PFSK-1 (cell line): ENCODE measurements at regions not wholly inside any gene's neighbourhood (a gene's known extent, or its start where the extent isn't known, plus 50 kb on each side); places are given as distances from the start of the nearest gene placed in this dataset.

Source experiments
- POLR2AphosphoS5 ChIP-seq: IDR thresholded peaks from 2 replicates; pipeline ENCODE4 v1.6.1; 2012; ENCODE audit warnings: low read depth, mild to moderate bottlenecking, control low read depth, low read length, moderate library complexity
- REST ChIP-seq, 2 experiments: IDR thresholded peaks; 2 replicates each; pipeline versions ENCODE4 v1.6.1 to v1.8.0; 2011 to 2012; ENCODE audit warnings: low read depth in 2 of 2, low read length in 2 of 2, control low read depth in 1 of 2, inconsistent platforms in 1 of 2, mild to moderate bottlenecking in 1 of 2, moderate library complexity in 1 of 2; ENCODE audit not compliant: insufficient read depth in 1 of 2

DNA sequence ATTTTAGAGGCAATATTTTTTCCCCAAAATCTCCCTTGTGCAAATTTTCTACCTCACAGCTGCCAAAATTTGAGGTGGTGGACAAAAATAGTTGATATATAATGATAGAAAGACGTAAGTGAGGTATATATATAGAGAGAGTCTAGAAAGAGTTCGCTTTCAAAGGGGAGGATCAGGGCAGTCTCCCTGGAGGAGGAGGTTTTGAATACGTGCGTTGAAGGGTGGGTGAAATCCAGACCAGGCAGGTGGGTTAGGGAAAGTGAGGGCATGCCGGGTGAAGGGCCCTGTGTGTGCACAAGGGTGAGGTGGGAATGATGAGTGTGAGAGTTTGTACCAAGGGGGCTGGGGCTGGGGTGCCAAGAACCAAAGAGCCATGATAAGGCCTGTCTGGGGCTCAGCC is 100.2 kb downstream of the CEBPB start:
- TF ChIP-seq REST (IDR thresholded peaks at IDR 0.05; ENCODE audit: insufficient read depth in 1 of 2, low read depth in 2 of 2, low read length in 2 of 2) (no peak), POLR2AphosphoS5 (no peak)
